ENCODE measurements at regions not wholly inside any gene's neighbourhood (a gene's known extent, or its start where the extent isn't known, plus 50 kb on each side); places are given as distances from the start of the nearest gene placed in this dataset.

- Mint-ChIP-seq H3K27me3 (ENCODE audit: unreplicated experiment) (peaks cover 2% of the 10 kb centered on the region), H3K27ac (ENCODE audit: unreplicated experiment) (no peak overlapping the region), H3K36me3 (ENCODE audit: unreplicated experiment) (no peaks in the 10 kb centered on the region), H3K4me3 (ENCODE audit: unreplicated experiment) (no peak overlapping the region), H3K4me1 (ENCODE audit: unreplicated experiment) (no peaks in the 10 kb centered on the region), H3K9me3 (ENCODE audit: unreplicated experiment) (peaks cover 23% of the 10 kb centered on the region)
- no peak for DNase-seq (ENCODE audit: extremely low spot score, unreplicated experiment)
- no peak for TF ChIP-seq CTCF (IDR thresholded peaks at IDR 0.05)
These were observed 546.9 kb upstream of the PKDCC start for GRCh38 chr2:41500895-41501294.

GRCh38 chr2:41502752-41503151 is 545.1 kb upstream of the PKDCC start:
- H3K36me3 Mint-ChIP-seq (ENCODE audit: unreplicated experiment), result no peaks in the 10 kb centered on the region
- no peak for TF ChIP-seq CTCF (IDR thresholded peaks at IDR 0.05)
- H3K27me3 Mint-ChIP-seq (ENCODE audit: unreplicated experiment), result peaks cover 2% of the 10 kb centered on the region
- DNase-seq (ENCODE audit: extremely low spot score, unreplicated experiment), result no peak
- no peak overlapping the region for H3K4me3 Mint-ChIP-seq (ENCODE audit: unreplicated experiment)
- H3K4me1 Mint-ChIP-seq (ENCODE audit: unreplicated experiment), result no peaks in the 10 kb centered on the region
- H3K9me3 Mint-ChIP-seq (ENCODE audit: unreplicated experiment), result peaks cover 15% of the 10 kb centered on the region
- H3K27ac Mint-ChIP-seq (ENCODE audit: unreplicated experiment), result no peak overlapping the region

- Mint-ChIP-seq H3K27ac (ENCODE audit: unreplicated experiment) (no peak overlapping the region), H3K4me1 (ENCODE audit: unreplicated experiment) (no peaks in the 10 kb centered on the region), H3K27me3 (ENCODE audit: unreplicated experiment) (peaks cover 2% of the 10 kb centered on the region), H3K36me3 (ENCODE audit: unreplicated experiment) (no peaks in the 10 kb centered on the region), H3K4me3 (ENCODE audit: unreplicated experiment) (no peak overlapping the region), H3K9me3 (ENCODE audit: unreplicated experiment) (peaks cover 15% of the 10 kb centered on the region)
- DNase-seq (ENCODE audit: extremely low spot score, unreplicated experiment), result no peak
- TF ChIP-seq CTCF (IDR thresholded peaks at IDR 0.05), result no peak
These were observed 543.3 kb upstream of the PKDCC start for GRCh38 chr2:41504532-41504931.

GRCh38 chr2:41510108-41510507 is 537.7 kb upstream of the PKDCC start:
- DNase-seq (ENCODE audit: extremely low spot score, unreplicated experiment), result no peak
- H3K36me3 Mint-ChIP-seq (ENCODE audit: unreplicated experiment), result no peaks in the 10 kb centered on the region
- no peak overlapping the region for H3K27ac Mint-ChIP-seq (ENCODE audit: unreplicated experiment)
- H3K4me1 Mint-ChIP-seq (ENCODE audit: unreplicated experiment), result no peaks in the 10 kb centered on the region
- no peak overlapping the region for H3K4me3 Mint-ChIP-seq (ENCODE audit: unreplicated experiment)
- H3K9me3 Mint-ChIP-seq (ENCODE audit: unreplicated experiment), result no peaks in the 10 kb centered on the region
- TF ChIP-seq CTCF (IDR thresholded peaks at IDR 0.05), result no peak
- no peaks in the 10 kb centered on the region for H3K27me3 Mint-ChIP-seq (ENCODE audit: unreplicated experiment)

GRCh38 chr2:41521211-41521610 is 526.6 kb upstream of the PKDCC start:
- Mint-ChIP-seq H3K9me3 (ENCODE audit: unreplicated experiment) (no peaks in the 10 kb centered on the region), H3K36me3 (ENCODE audit: unreplicated experiment) (no peaks in the 10 kb centered on the region), H3K4me1 (ENCODE audit: unreplicated experiment) (no peaks in the 10 kb centered on the region), H3K4me3 (ENCODE audit: unreplicated experiment) (no peak overlapping the region), H3K27ac (ENCODE audit: unreplicated experiment) (no peak overlapping the region), H3K27me3 (ENCODE audit: unreplicated experiment) (peaks cover 16% of the 10 kb centered on the region)
- no peak for TF ChIP-seq CTCF (IDR thresholded peaks at IDR 0.05)
- DNase-seq (ENCODE audit: extremely low spot score, unreplicated experiment), result no peak
